ENCODE measurements at regions not wholly inside any gene's neighbourhood (a gene's known extent, or its start where the extent isn't known, plus 50 kb on each side); places are given as distances from the start of the nearest gene placed in this dataset.

- TF ChIP-seq, protein P1, sequence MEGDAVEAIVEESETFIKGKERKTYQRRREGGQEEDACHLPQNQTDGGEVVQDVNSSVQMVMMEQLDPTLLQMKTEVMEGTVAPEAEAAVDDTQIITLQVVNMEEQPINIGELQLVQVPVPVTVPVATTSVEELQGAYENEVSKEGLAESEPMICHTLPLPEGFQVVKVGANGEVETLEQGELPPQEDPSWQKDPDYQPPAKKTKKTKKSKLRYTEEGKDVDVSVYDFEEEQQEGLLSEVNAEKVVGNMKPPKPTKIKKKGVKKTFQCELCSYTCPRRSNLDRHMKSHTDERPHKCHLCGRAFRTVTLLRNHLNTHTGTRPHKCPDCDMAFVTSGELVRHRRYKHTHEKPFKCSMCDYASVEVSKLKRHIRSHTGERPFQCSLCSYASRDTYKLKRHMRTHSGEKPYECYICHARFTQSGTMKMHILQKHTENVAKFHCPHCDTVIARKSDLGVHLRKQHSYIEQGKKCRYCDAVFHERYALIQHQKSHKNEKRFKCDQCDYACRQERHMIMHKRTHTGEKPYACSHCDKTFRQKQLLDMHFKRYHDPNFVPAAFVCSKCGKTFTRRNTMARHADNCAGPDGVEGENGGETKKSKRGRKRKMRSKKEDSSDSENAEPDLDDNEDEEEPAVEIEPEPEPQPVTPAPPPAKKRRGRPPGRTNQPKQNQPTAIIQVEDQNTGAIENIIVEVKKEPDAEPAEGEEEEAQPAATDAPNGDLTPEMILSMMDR (IDR thresholded peaks at IDR 0.05): no peak
- no peak for TF ChIP-seq POLR2A (IDR thresholded peaks at IDR 0.05)
Measured at GRCh38 chr2:101627285-101628029, 70.0 kb upstream of the MAP4K4 start.
